WTC11 (cell line): ENCODE measurements at regions not wholly inside any gene's neighbourhood (a gene's known extent, or its start where the extent isn't known, plus 50 kb on each side); places are given as distances from the start of the nearest gene placed in this dataset.

Experiments
- ATAC-seq: fragments of 200-7000 bp; cut with Tn5 transposase; 2 replicates; pipeline ENCODE4 v1.10.0; 2021; ENCODE audit warnings: mild to moderate bottlenecking, moderate library complexity
- CTCF ChIA-PET: fragments of 300-600 bp; sonication (Branson Sonifier 250); formaldehyde crosslinking; loops from one replicate; lab custom pipeline; 2021; ENCODE audit warnings: antibody characterized with exemption; lab: Charles Lee
- POLR2A ChIA-PET: fragments of 350-600 bp; sonication (Branson Sonifier 250); formaldehyde crosslinking; loops from one replicate; lab custom pipeline; 2021; ENCODE audit warnings: antibody characterized with exemption; lab: Charles Lee
- DNase-seq: peaks from one replicate; pipeline ENCODE4 v3.0.0; 2021; ENCODE audit warnings: low spot score
- H3K27ac Mint-ChIP-seq: 2 replicates; pipeline ENCODE4 v1.8.0; 2021; ENCODE audit warnings: mixed read lengths
- H3K27me3 Mint-ChIP-seq: 2 replicates; pipeline ENCODE4 v1.8.0; 2021; ENCODE audit warnings: low read depth, mild to moderate bottlenecking, moderate library complexity, mixed read lengths
- H3K36me3 Mint-ChIP-seq: 2 replicates; pipeline ENCODE4 v1.8.0; 2021; ENCODE audit warnings: mixed read lengths
- H3K4me1 Mint-ChIP-seq: 2 replicates; pipeline ENCODE4 v1.8.0; 2022; ENCODE audit warnings: mixed read lengths
- H3K4me3 Mint-ChIP-seq: 2 replicates; pipeline ENCODE4 v1.8.0; 2021; ENCODE audit warnings: mild to moderate bottlenecking, moderate library complexity, mixed read lengths
- H3K9me3 Mint-ChIP-seq: 2 replicates; pipeline ENCODE4 v1.8.0; 2021; ENCODE audit warnings: mixed read lengths
- ATF1 ChIP-seq: sonication (generic); formaldehyde crosslinking; IDR thresholded peaks from 2 replicates; pipeline ENCODE4 v1.8.1; 2023; ENCODE audit warnings: mild to moderate bottlenecking, moderate library complexity, missing genetic modification reagents
- CBFB ChIP-seq: sonication (generic); formaldehyde crosslinking; IDR thresholded peaks from 2 replicates; pipeline ENCODE4 v1.8.1; 2022; ENCODE audit warnings: mild to moderate bottlenecking, low read depth, missing genetic modification reagents
- CREB1 ChIP-seq: sonication (generic); formaldehyde crosslinking; IDR thresholded peaks from 2 replicates; pipeline ENCODE4 v1.8.0; 2023; ENCODE audit warnings: mild to moderate bottlenecking, missing genetic modification reagents
- ETV6 ChIP-seq: sonication (generic); formaldehyde crosslinking; IDR thresholded peaks from 2 replicates; pipeline ENCODE4 v1.8.1; 2022; ENCODE audit warnings: mild to moderate bottlenecking, missing genetic modification reagents
- GABPB1 ChIP-seq: sonication (generic); formaldehyde crosslinking; IDR thresholded peaks from 2 replicates; pipeline ENCODE4 v1.8.1; 2023; ENCODE audit warnings: mild to moderate bottlenecking, missing genetic modification reagents
- KAT7 ChIP-seq: sonication (generic); formaldehyde crosslinking; IDR thresholded peaks from 2 replicates; pipeline ENCODE4 v1.8.1; 2023; ENCODE audit warnings: missing genetic modification reagents, mild to moderate bottlenecking, borderline replicate concordance
- NFATC4 ChIP-seq: fragments of 250-450 bp; sonication (Bioruptor Pico); IDR thresholded peaks from 2 replicates; pipeline ENCODE4 v1.9.0; 2021; ENCODE audit warnings: mild to moderate bottlenecking
- SOX15 ChIP-seq: fragments of 250-450 bp; sonication (Bioruptor Pico); IDR thresholded peaks from 2 replicates; pipeline ENCODE4 v1.9.0; 2021; ENCODE audit warnings: mild to moderate bottlenecking
- TCF7 ChIP-seq: sonication (generic); formaldehyde crosslinking; IDR thresholded peaks from 2 replicates; pipeline ENCODE4 v1.8.0; 2022; ENCODE audit warnings: mild to moderate bottlenecking, low read depth, missing genetic modification reagents, moderate library complexity
- TEAD1 ChIP-seq: sonication (generic); formaldehyde crosslinking; IDR thresholded peaks from 2 replicates; pipeline ENCODE4 v1.8.0; 2022; ENCODE audit warnings: mild to moderate bottlenecking, missing genetic modification reagents
- ZBTB21 ChIP-seq: sonication (generic); formaldehyde crosslinking; IDR thresholded peaks from 2 replicates; pipeline ENCODE4 v1.8.1; 2023; ENCODE audit warnings: mild to moderate bottlenecking, missing genetic modification reagents, borderline replicate concordance
- ZNF138 ChIP-seq: sonication (generic); formaldehyde crosslinking; conservative IDR thresholded peaks from 2 replicates; pipeline ENCODE4 v1.8.1; 2022; ENCODE audit warnings: mild to moderate bottlenecking, moderate library complexity, missing genetic modification reagents
- ZNF423 ChIP-seq: fragments of 250-450 bp; sonication (Bioruptor Pico); IDR thresholded peaks from 2 replicates; pipeline ENCODE4 v2.1.2; 2022; ENCODE audit warnings: mild to moderate bottlenecking, moderate library complexity
- ZNF671 ChIP-seq: fragments of 250-450 bp; sonication (Bioruptor Pico); IDR thresholded peaks from 2 replicates; pipeline ENCODE4 v1.8.0; 2021; ENCODE audit warnings: mild to moderate bottlenecking
- TF ChIP-seq, protein P1 (sequence below): fragments of 250-450 bp; sonication (Bioruptor Pico); IDR thresholded peaks from 2 replicates; pipeline ENCODE4 v1.8.0; 2021; ENCODE audit warnings: mild to moderate bottlenecking
- TF ChIP-seq, protein P2 (sequence below): fragments of 250-450 bp; sonication (Bioruptor Pico); IDR thresholded peaks from 2 replicates; pipeline ENCODE4 v1.9.0; 2021; ENCODE audit warnings: mild to moderate bottlenecking
- TF ChIP-seq, protein P3 (sequence below): sonication (generic); formaldehyde crosslinking; IDR thresholded peaks from 2 replicates; pipeline ENCODE4 v1.8.1; 2022; ENCODE audit warnings: mild to moderate bottlenecking, missing genetic modification reagents, moderate library complexity, borderline replicate concordance
- TF ChIP-seq, protein P4 (sequence below): fragments of 200-600 bp; IDR thresholded peaks from 2 replicates; pipeline ENCODE4 v1.8.0; 2022; ENCODE audit warnings: antibody characterized with exemption
- TF ChIP-seq, protein P5 (sequence below): sonication (generic); formaldehyde crosslinking; IDR thresholded peaks from 2 replicates; pipeline ENCODE4 v1.8.0; 2023; ENCODE audit warnings: missing genetic modification reagents
- TF ChIP-seq, protein P6 (sequence below): sonication (generic); formaldehyde crosslinking; IDR thresholded peaks from 2 replicates; pipeline ENCODE4 v1.8.1; 2022; ENCODE audit warnings: low read depth, mild to moderate bottlenecking, moderate library complexity, missing genetic modification reagents, borderline replicate concordance

DNA sequence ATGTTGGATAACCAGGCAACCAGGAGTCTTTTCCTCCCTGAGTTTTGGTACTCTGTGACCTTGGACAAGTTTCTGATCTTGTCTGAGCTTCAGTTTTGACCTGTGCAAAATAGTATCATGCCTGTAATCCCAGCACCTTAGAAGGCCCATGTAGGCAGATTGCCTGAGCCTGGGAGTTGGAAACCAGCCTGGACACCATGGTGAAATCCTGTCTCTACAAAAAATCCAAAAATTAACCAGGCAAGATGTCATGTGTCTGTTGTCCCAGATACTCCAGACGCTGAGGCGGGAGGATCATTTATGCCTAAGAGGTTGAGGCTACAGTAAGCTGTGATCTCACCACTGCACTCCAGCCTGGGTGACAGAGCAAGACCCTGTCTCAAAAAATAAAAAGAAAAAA is 114.8 kb downstream of the IL12A start:
- CTCF ChIA-PET, result no interaction called here

DNA sequence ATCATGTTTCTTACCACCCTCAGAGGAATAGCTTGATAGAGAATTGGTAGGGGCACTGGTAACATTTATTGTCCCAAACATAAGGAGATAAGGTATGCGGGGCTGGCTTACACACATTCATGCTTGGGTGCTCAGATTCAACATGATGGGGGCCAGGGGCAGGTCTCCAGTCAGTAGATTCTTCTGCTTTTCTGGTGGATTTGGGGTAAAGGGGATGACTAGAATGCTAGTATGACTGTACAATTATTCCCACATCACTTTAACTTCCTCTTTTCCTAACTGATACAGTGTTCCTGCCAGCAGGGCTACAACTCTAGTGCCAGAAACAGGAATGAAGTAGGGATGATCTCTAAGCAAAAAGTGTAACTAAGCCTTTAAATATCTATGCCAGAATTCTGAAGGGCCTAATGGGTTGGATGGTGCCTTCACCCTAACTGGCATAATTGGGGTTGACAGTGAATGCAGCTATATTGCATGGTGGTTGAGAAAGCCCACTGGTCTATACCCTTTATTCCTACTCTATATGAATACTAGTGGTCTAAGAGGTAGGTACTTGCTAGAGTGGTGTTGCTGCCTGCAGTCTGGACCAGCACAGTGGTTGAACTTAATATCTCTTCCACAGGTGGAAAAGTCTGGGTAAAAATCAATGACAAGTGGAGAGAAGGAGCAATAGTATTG is 117.4 kb downstream of the IL12A start:
- no peak overlapping the region for H3K27ac Mint-ChIP-seq
- H3K27me3 Mint-ChIP-seq, result no peaks in the 10 kb centered on the region
- no peaks in the 10 kb centered on the region for H3K9me3 Mint-ChIP-seq
- ChIA-PET POLR2A (no interaction called here), CTCF (no interaction called here)
- no peaks in the 10 kb centered on the region for H3K36me3 Mint-ChIP-seq
- TF ChIP-seq CREB1 (CRISPR knock-in tag), result no peak
- TF ChIP-seq SOX15 (CRISPR knock-in tag), result no peak
- TF ChIP-seq, protein P1, sequence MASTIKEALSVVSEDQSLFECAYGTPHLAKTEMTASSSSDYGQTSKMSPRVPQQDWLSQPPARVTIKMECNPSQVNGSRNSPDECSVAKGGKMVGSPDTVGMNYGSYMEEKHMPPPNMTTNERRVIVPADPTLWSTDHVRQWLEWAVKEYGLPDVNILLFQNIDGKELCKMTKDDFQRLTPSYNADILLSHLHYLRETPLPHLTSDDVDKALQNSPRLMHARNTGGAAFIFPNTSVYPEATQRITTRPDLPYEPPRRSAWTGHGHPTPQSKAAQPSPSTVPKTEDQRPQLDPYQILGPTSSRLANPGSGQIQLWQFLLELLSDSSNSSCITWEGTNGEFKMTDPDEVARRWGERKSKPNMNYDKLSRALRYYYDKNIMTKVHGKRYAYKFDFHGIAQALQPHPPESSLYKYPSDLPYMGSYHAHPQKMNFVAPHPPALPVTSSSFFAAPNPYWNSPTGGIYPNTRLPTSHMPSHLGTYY (CRISPR knock-in tag), result no peak
- no peak for TF ChIP-seq GABPB1 (CRISPR knock-in tag)
- TF ChIP-seq TCF7, result no peak
- no peak for TF ChIP-seq KAT7 (CRISPR knock-in tag)
- TF ChIP-seq, protein P2, sequence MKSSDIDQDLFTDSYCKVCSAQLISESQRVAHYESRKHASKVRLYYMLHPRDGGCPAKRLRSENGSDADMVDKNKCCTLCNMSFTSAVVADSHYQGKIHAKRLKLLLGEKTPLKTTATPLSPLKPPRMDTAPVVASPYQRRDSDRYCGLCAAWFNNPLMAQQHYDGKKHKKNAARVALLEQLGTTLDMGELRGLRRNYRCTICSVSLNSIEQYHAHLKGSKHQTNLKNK, result no peak
- no peak for TF ChIP-seq ZNF138 (CRISPR knock-in tag)
- no peak for TF ChIP-seq ZNF671 (CRISPR knock-in tag)
- no peak for TF ChIP-seq CBFB (CRISPR knock-in tag)
- TF ChIP-seq ETV6 (CRISPR knock-in tag), result no peak
- TF ChIP-seq ZBTB21 (CRISPR knock-in tag), result no peak
- no peak for TF ChIP-seq NFATC4
- TF ChIP-seq, protein P3, sequence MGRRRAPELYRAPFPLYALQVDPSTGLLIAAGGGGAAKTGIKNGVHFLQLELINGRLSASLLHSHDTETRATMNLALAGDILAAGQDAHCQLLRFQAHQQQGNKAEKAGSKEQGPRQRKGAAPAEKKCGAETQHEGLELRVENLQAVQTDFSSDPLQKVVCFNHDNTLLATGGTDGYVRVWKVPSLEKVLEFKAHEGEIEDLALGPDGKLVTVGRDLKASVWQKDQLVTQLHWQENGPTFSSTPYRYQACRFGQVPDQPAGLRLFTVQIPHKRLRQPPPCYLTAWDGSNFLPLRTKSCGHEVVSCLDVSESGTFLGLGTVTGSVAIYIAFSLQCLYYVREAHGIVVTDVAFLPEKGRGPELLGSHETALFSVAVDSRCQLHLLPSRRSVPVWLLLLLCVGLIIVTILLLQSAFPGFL (CRISPR knock-in tag), result no peak
- TF ChIP-seq, protein P4, sequence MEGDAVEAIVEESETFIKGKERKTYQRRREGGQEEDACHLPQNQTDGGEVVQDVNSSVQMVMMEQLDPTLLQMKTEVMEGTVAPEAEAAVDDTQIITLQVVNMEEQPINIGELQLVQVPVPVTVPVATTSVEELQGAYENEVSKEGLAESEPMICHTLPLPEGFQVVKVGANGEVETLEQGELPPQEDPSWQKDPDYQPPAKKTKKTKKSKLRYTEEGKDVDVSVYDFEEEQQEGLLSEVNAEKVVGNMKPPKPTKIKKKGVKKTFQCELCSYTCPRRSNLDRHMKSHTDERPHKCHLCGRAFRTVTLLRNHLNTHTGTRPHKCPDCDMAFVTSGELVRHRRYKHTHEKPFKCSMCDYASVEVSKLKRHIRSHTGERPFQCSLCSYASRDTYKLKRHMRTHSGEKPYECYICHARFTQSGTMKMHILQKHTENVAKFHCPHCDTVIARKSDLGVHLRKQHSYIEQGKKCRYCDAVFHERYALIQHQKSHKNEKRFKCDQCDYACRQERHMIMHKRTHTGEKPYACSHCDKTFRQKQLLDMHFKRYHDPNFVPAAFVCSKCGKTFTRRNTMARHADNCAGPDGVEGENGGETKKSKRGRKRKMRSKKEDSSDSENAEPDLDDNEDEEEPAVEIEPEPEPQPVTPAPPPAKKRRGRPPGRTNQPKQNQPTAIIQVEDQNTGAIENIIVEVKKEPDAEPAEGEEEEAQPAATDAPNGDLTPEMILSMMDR, result no peak
- no peak for TF ChIP-seq ZNF423 (CRISPR knock-in tag)
- TF ChIP-seq, protein P5, sequence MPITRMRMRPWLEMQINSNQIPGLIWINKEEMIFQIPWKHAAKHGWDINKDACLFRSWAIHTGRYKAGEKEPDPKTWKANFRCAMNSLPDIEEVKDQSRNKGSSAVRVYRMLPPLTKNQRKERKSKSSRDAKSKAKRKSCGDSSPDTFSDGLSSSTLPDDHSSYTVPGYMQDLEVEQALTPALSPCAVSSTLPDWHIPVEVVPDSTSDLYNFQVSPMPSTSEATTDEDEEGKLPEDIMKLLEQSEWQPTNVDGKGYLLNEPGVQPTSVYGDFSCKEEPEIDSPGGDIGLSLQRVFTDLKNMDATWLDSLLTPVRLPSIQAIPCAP (CRISPR knock-in tag), result no peak
- no peak for TF ChIP-seq ATF1 (CRISPR knock-in tag)
- TF ChIP-seq TEAD1 (CRISPR knock-in tag), result no peak
- DNase-seq, result no peak
- H3K4me3 Mint-ChIP-seq, result no peak overlapping the region
- no peak for ATAC-seq
- H3K4me1 Mint-ChIP-seq, result 0 out of 2 replicates have a peak, but pooled peaks cover 4% of the 10 kb centered on the region

More for the DNA sequence above, 114.8 kb downstream of the IL12A start:
- H3K4me1 Mint-ChIP-seq, result no peaks in the 10 kb centered on the region
- no peak overlapping the region for H3K27ac Mint-ChIP-seq
- H3K36me3 Mint-ChIP-seq, result no peaks in the 10 kb centered on the region
- H3K27me3 Mint-ChIP-seq, result no peaks in the 10 kb centered on the region
- POLR2A ChIA-PET, result no interaction called here
- DNase-seq (no peak), ATAC-seq (no peak)
- H3K4me3 Mint-ChIP-seq, result no peak overlapping the region
- no peaks in the 10 kb centered on the region for H3K9me3 Mint-ChIP-seq
- TF ChIP-seq, protein P6, sequence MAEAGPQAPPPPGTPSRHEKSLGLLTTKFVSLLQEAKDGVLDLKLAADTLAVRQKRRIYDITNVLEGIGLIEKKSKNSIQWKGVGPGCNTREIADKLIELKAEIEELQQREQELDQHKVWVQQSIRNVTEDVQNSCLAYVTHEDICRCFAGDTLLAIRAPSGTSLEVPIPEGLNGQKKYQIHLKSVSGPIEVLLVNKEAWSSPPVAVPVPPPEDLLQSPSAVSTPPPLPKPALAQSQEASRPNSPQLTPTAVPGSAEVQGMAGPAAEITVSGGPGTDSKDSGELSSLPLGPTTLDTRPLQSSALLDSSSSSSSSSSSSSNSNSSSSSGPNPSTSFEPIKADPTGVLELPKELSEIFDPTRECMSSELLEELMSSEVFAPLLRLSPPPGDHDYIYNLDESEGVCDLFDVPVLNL (CRISPR knock-in tag), result no peak
